ENCODE measurements at regions not wholly inside any gene's neighbourhood (a gene's known extent, or its start where the extent isn't known, plus 50 kb on each side); places are given as distances from the start of the nearest gene placed in this dataset.

DNA sequence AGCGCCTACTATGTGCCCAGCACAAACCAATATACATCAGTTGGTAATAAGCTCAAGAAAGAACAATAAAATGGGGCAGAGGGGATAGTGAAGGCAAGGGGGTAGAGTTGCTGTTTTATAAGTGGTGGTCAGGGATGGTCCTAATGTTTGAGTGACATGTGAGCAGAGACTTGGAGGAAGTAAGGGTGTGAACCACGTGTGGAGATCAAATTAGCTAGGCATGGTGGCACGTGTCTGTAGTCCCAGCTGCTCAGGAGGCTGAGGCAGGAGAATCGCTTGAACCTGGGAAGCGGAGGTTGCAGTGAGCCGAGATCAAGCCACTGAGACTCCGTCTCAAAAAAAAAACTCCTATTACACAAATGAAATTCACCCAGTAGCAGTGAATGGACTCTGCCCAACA, 56.5 kb downstream of the IRX6 start:
- no peak for DNase-seq

DNA sequence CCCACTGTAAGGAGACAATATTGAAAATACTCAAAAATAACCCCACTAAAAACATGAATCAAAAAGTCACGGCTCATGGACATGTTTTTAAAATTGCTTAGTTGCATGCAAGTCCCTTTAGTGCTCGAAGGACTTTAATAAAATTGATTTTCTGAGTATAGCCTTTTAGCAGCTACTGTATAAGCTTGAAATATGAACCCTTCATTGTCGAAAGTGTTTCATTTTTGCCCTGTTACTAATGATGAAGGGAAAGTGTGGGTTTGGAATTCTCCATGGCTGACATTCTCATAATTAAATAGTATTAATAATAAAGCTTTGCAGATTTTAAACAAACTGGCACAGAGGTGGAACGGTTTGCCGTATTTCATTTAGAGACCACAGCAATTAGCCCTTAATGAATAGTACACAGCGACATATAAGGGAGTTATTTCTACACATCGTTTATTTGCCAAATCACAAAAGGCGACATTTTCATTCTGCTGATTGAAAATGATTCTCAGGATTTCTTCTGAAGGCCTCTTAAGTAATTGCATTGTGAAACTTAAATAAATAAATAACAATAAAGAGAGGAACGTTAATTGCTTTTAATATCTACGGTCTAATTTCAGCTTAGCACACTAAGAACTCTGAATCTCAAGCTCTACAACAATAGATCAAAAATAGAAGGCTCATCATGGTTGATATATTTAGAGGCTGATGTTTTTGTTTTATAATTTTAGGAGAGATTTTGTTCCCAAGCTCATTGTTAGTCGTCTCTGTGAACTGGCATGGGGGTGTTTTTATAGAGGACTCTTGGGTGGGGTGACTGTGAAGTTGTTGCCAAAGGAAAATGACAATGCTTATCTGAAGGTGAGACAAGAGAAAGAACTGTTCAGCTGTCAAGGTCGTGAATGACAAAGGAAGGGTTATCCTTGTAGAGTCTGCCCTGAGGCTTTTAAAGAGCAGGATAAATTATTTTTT, 60.6 kb downstream of the IRX6 start:
- no peak for DNase-seq

DNA sequence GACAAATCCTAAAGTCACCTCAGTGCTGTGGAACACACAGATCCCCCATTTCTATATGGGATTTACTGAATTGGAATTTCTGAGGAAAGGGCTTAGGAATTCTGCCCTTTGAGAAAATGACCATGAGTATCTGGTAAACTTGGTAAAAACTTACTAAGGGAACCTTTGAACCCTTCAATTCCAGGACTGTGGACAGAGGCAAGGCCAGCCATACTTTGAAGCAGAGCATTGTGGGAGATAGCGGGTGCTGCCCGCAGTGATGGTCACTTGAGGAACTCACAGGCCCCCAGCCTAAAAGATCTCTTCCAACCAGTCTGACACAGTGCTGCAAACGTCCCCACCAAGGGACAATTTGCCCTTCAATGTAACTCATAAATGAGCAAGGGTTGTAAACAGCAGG, 61.4 kb downstream of the IRX6 start:
- no peak for DNase-seq

DNA sequence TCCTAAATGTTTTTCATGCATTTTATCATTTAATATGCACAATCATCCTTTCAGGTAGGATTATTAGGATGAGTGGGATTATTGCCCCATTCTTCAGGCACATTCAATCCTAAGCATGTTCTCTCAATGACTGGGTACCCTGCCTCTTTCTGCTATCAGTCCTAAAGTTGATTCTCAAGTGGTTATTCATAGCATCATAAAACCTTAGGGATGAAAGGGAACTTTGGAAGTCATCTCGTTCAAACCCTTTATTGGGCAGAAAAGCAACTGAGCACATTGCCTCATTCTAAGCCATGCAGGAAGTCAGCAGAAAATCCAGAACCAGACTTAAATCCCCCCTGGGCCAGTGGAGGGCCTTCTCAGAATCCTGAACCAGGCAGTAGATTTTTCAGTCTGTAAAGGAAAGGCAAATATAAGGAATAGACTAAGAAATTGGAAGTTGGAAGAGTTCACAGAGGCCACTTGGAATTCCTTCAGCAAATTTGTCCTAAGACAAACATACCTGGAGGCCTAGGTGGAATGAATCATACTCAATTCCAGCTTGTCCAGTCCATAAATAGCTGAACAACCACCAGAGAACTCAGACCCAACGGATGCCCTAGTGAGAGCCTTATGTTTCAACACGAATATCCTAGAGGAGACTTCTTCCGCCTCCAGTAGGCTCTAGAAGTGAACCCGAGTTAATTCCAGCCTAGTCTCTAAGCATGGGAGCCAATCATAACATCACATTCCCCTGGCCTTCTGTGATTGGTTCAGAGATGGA, 62.7 kb downstream of the IRX6 start:
- no peak for DNase-seq

DNA sequence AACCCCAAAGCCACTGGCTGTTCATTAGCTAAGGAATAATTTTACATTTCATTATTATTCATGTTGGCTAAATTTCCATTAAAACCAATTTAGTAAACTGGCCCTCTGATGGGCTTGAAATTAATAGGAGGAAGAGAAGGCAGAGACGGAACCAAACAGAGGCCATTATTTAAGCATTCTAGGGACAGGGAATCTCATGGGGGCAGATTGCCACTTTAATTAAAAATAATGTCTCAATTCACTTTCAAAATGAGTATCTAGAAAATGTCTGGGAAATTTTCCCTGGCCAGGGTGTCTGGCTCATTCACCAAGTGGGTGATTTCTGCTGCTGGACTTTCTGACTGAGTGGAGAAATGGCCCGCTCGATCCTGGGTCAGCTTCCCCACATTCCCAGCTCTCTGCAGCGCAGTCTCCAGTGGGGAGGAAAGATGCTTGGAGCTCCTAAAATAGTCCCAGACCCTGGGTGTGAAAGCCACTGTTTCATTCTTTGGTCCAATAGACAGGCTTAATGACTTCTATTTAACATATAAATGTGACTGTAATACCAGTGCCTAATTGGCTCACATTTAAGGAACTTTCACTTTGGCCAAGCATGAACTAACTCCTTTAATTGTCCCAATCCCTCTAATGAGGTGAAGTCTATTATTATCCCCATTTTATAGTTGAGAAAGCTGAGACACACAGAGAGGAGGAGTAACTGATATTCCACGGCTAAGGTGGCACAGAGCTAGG, 64.3 kb downstream of the IRX6 start:
- DNase-seq, result no peak

DNA sequence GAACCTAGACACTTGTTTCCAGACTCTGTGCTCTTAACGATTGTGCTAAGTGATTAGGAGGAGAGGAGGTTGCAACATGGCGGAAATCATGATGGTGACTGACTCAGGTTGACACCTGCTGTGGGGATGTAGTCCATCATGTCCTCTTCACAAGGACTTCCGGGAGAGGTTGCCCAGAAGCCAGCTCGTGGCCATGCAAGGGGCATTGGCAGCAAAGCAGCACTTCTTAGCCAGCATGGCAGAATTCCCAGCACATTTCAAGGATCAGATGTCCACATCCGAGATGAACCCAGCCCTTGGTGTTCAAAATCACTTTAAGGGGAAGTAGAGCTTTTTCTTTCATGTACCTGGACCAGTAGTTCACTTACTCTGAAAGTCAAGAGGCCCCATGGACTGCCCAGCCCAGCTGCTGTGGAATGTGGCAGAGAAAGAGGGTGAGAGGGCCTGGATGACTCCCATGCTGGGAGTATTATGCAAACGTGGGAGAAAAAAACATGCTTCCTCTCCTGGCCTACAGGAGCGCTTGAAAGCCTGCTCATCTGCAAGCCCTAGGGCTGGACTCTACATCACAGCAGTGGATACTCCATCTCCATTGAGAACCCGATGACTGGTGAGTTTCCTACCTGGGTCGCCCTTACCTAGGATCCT, 65.5 kb downstream of the IRX6 start:
- no peak for DNase-seq

DNA sequence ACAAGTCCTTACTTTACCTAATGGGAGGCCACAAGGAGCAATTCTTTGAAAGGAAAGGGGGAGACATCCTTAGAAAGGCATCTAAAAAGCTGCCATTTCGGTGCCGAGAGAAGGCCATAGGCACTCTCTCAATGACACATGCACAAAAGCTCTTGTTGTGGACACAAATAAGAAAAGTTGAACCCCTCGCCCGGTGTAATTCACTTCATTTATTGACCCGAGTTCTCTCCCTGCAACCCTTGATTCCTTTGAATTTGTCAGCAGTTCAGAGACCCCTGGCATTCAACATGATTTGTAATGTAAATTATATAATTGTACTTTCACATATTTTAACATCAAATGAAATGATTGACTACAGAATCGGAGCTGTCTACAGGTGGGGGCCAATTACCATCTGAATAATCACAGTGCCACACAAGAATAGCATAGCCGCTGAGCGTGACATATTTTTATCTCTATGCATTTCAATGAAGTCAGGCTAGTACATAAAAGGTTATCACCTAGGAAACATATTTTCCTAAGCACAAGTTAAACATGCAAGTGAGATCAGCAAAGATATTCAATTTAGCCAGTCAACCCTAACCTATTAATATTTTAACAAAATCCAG, 66.7 kb downstream of the IRX6 start:
- DNase-seq, result no peak

DNA sequence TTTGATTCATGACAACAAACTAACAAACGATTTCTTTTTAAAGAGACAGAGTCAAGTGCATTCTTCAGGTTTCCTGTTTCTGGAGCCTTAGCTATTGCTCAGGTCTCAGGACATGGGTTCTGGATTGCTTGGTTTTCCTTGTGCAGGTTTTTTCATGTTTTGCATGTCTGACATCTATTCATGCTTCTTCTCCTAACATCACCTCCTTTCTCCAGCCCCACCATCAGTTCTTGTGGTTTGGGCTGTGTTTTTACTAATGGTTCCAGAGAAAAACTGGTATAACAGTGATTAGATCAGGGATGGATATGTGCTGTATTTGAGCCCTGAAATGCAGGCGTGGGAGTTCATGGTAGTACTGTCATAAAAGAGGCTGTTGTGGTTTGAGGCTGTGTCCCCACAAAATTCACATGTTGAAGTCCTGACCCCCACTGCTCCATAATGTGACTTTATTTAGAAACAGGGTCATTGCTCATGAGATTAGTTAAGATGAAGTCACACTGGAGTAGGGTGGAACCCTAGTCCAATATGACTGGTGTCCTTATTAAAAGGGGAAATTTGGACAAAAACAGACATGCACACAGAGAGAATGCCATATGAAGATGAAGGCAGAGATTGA, 67.9 kb downstream of the IRX6 start:
- DNase-seq, result no peak

DNA sequence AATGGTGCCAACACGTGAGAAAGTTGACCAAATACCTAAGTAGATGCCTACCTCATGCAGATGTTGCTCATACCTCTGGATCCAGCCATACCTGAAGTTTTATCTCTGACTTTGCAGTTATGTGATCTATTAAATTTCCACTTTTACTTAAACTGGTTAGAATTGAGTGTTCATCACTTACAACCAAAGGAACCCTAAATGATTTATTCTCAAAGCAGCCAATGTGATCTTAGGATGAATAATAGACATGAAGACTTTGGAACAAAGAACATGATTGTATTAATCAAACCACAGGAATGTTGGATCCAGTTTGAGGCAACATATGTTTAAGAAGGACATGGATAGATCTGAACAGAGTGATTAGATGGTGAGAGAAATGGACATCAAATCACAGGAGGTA, 68.7 kb downstream of the IRX6 start:
- no peak for DNase-seq

DNA sequence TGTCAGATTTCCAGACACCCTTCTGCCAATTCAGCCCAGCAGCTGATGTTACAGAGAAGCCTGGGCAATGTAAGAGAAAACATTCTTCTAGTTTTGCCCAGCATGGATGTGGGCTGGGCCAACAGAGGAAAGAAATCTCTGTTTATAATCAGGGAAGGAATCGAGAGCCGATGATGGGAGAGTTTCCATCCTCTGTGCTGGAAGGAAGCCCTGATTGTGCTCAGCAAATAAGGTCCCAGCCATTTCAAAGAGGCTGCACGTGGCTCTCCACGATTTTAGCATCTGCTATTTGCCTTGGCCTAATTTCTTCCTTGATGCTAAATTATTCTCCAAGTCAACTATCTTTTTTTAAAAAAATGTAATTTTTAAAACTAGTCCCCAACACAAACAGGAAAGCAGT, 70.0 kb downstream of the IRX6 start:
- DNase-seq, result no peak

DNA sequence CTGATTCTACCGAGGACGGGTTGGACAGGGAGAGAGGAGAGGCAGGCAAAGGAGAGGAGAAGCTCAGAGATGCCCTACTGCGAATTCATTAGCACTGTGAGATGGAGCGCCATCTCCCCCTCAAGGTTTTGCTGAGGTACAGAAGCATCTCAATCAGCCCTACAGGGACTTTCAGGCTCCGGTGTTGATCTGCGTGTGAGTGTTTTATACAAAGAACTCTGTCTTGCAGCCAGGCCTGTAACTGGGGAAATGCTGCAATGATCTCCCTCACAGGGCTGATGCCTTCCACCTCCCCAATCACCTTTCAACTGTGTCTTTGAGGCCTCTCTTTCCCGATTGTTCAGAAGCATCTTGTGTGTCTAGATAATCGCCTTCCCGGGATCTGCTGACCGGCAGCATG, 74.8 kb downstream of the IRX6 start:
- DNase-seq, result no peak

DNA sequence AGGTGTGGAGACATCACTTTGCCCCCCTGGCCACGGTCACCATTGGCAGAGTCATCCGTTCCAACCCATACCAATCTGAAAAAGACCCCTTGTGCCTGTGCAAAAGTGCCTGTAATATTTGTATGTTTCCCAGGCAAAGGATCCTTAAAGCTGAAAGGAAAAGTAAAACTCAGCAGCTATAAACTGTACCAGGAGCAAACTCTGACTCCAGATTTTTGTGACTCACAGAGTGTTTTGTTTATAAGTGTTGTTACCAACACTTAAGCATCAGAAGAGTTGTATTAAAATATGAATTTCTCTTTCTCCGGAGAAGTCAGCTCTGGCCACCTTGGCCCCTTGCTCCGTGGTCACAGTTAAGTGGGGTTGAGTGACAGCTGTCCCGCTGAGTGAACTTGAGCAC, 75.9 kb downstream of the IRX6 start:
- no peak for DNase-seq

DNA sequence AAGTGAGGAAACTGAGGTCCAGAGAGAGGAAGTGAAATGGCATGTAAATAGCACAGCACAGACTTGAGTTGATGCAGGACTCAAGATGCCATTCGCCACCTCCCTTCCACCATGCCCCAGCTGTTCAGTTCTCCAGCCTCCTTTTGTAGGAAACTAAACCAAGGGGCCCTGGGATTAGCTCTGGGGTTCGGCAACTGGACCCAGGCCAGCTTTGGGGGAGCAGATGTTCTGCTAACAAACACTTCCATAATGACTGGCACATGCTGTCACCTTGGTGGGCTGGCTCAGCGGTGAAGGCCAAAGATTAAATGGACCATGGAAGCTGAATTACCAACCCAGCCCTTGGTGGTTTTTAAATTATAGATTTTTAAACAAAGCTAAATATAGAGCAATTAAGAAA, 77.0 kb downstream of the IRX6 start:
- DNase-seq, result no peak

DNA sequence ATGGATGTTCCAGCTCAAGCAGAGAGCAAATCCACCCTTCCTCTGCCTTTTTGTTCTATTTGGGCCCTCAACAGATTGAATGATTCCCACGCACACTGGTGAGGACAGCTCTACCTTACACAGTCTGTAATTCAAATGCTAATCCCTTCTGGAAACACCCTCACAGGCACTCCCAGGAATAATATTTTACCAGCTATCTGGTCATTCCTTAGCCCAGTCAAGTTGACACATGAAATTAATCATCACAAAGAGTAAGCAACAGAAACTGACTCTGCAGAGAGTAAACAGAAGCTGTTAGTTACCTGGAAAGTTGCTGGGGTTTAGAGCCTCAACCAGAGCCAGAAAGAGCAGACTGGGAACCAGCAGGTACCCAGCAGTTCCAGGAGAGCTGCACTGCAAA, 75.5 kb upstream of the MMP2 start:
- DNase-seq, result no peak

DNA sequence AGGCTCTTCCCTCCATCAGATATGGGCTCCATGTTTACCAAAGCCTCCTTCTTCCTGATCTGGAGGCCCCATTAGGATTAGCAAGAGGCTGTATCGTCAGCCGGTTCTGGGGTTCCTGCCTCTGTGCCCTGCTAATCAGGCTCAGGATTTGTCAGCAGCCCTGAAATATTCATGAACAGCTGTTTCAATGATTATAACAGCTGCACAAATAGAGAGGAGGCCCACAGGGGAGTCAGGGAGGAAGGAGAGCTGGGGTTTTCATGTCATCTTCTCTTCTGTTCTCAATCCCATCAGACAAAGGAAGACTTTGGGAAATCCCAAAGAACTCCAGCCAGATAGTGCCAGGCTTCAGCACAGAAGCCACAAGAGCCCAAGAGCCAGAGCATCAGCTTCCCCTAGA, 72.3 kb upstream of the MMP2 start:
- no peak for DNase-seq

DNA sequence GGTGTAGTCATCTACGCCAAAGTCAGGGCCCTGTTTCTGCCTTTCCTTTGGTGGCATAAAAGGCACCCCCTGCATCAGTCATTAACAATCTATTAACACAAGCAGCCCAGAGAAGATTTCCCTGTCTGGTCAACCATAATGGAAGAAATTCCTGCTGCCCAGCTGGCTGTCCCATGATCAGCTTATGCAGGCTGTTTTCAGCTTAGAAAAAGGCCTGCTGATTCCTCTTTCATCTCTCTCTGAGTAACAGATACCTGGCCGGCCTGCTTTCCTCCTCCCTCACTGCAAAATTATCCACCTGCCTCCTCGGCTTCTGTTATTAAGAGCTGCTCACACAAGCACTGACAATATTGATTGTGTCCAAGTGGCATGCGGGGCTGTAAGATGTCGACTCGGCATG, 70.3 kb upstream of the MMP2 start:
- peak; percentile 56 for DNase-seq

DNA sequence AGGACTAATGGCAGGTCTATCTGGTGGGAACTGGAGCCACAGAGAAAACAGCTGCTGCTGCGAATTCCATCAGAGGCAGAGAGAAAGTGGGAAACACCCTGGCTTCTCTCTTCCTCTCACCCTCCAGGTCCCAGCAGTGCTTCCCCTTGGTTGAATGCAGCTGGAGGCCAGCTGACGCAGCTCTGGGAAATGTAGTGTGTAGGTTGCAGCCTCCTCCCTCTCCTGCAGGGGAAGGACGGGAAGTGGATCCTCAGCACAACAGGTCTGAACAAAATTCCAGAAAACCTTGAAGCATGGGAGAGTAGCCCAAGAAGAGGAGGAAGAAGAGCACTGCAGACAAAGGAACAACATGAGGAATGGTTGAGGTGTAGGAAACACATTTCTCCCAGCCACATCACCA, 67.8 kb upstream of the MMP2 start:
- peak; percentile 16 for DNase-seq

DNA sequence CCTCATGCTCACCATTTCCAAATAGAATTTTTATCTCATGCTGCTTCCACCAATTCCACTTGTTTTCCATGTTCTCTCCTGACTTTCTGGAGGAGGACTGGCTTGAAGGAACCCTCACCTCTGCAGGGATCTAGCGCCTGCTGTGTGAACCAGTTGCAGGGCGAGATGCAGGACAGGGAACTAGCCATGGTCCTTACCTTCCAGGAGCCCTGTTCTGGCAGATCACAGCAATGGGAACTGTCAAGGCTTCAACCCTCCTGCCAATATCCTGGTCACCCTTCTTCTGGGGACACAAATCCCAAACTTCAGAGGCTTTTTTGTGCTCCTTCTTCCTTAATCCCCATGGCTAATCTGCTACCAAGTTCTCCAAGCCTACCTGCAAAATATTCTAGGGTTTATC, 60.4 kb upstream of the MMP2 start:
- DNase-seq, result no peak

DNA sequence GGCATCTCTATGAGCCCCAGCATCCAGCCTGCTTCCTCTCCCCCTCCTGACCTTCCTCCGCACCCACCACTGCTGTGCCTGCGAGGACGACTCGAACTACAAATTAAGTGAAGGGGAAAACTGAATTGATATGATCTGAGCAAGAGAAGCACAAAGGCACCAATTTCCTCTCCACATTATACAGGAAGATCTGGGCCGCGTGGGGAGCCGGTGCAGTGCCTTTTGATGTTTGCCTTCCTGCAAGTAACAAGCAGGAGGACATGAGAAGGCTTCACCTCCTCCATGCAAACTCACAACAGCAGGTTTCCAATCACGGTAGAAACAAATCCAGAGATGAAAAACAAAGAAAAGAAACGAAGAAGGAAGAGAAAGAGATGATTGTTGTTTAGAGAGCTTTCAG, 57.8 kb upstream of the MMP2 start:
- DNase-seq, result no peak

DNA sequence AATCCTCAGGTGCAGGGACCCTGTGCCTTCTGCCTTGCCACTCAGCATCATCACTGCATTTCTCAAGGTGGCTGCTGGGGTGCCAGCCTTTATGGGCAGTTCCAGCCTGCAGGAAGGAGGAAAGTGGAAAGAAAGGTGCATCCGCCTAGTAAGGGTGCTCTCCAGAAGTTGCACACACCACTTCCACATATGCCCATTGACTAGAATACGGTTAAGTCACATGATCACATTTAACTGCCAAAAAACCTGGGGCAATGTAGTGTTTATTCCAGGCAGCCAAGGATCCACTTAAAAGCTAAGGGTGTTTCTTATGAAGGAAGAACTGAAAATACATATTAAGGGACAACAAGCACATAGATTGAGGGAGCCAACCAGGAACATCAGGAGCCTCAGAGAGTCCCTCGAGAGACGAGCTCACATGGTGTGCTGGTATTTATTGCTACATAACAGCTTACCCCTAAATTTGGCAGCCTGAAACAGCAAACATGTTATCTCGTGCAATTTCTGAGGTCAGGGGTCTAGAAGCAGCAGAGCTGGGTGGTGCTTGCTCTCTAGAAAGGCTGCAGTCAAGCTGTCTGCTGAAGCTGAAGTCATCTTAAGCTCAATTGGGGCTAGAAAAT, 52.0 kb upstream of the MMP2 start:
- no peak for DNase-seq
